ENCODE measurements at regions not wholly inside any gene's neighbourhood (a gene's known extent, or its start where the extent isn't known, plus 50 kb on each side); places are given as distances from the start of the nearest gene placed in this dataset.
"Not testable (repeated sequence)": the region's sequence is repeated elsewhere in the genome, so short reads cannot be mapped to it uniquely, and the experiment has no call there.

GRCh38 chr12:31801872-31802271 is 73.1 kb upstream of the AMN1 start:
- ATAC-seq (no peak), DNase-seq (ENCODE audit: missing footprints) (no peak)
- intact Hi-C loops (cut with DNase I): no loop called here

DNA sequence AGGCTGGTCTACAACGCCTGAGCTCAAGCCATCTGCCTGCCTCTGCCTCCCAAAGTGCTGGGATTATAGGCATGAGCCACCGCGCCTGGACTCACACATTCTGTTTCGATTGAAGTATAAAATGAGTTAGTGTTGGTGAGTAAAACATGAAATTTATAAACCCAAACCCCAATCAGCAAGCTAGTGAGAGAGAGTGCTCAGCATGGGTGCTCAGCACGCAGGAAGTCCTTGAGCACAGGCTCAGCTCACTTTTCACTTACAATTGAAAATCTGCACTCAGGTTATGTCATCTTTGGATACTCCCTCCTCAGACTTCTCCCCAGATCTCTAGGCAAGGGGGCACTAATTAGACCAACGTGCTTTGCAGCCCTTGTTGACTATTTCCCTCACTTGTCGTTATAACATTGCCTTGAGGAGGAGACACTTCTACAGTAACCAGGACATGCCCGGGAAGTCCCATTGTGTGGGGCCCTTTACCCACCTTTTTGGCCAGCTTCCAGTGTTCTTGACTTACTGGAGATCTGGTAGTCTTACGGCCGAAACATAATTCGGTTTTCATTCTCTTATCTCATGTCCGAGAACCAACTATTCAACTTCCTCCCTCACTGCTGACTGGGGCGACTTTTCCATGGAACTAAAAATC is 68.5 kb upstream of the AMN1 start:
- DNase-seq (ENCODE audit: missing footprints): no peak
- intact Hi-C loops (cut with DNase I): no loop called here
- ATAC-seq: no peak

GRCh38 chr12:31796270-31796951 is 67.6 kb upstream of the AMN1 start:
- intact Hi-C loops (cut with DNase I): no loop called here
- DNase-seq (ENCODE audit: missing footprints): no peak
- ATAC-seq: no peak

DNA sequence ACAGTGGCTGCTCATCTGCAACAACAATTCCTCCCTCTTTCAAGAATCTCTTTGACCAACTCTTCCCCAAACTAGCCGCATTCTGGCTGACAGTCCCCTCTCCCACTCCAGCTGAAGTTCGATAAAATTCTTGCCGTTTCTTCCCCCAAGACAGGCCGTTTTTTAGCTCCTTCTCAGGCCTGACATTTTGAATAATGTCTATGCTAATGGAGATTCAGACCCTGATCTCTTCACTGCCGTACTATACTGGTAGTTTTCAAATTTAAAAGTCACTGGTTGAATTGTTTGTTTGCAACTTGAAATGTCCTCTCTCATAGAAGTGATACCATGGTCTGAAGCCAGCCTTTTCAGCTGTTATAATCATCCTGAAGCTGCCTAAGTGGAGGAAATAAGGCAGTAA is 65.9 kb upstream of the AMN1 start:
- no peak for DNase-seq (ENCODE audit: missing footprints)
- intact Hi-C loops (cut with DNase I): no loop called here

GRCh38 chr12:31791265-31791664 is 62.4 kb upstream of the AMN1 start:
- intact Hi-C loops (cut with DNase I); DNase-seq (ENCODE audit: missing footprints); ATAC-seq: not testable (repeated sequence)

More for the DNA sequence above, 65.9 kb upstream of the AMN1 start:
- ATAC-seq: no peak

- DNase-seq (ENCODE audit: missing footprints) (no peak), ATAC-seq (no peak)
- intact Hi-C loops (cut with DNase I): no loop called here
Measured at GRCh38 chr12:31790759-31791158, 61.9 kb upstream of the AMN1 start.

- ATAC-seq (no peak), DNase-seq (ENCODE audit: missing footprints) (no peak)
- intact Hi-C loops (cut with DNase I): no loop called here
Measured at GRCh38 chr12:31785318-31785717, 56.5 kb upstream of the AMN1 start.

DNA sequence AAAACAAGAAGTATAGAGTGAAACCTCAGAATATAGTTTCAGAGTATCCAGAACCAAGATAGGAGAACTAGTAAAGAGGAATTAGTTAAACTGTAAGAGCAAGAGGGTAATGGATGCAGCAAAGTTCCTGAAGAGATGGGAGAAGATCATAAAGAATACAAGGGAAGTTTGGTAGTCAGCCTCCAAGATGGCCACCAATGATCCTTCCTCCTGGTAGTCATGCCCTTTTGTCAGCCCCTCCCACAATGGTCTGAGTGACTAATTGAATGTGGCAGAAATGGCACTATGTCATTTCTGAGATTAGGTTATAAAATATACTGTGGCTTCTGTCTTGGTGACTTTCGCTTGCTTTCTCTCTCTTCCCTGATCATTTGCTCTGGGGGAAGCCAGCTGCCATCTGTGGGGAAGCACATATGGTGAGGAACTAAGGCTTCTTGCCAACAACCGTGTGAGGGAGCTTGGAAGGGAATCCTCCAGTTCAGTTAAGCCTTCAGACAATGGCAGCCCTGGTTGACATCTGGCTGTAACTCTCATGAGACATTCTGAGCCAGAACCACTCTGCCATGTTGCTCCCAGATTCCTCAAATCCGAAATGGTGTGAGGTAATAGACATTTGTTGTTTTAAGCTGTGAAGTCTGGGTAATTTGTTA is 55.3 kb upstream of the AMN1 start:
- intact Hi-C loops (cut with DNase I): no loop called here
- DNase-seq (ENCODE audit: missing footprints) (no peak), ATAC-seq (no peak)

GRCh38 chr12:31783556-31783955 is 54.7 kb upstream of the AMN1 start:
- intact Hi-C loops (cut with DNase I): no loop called here
- no peak for DNase-seq (ENCODE audit: missing footprints)
- ATAC-seq: no peak

DNA sequence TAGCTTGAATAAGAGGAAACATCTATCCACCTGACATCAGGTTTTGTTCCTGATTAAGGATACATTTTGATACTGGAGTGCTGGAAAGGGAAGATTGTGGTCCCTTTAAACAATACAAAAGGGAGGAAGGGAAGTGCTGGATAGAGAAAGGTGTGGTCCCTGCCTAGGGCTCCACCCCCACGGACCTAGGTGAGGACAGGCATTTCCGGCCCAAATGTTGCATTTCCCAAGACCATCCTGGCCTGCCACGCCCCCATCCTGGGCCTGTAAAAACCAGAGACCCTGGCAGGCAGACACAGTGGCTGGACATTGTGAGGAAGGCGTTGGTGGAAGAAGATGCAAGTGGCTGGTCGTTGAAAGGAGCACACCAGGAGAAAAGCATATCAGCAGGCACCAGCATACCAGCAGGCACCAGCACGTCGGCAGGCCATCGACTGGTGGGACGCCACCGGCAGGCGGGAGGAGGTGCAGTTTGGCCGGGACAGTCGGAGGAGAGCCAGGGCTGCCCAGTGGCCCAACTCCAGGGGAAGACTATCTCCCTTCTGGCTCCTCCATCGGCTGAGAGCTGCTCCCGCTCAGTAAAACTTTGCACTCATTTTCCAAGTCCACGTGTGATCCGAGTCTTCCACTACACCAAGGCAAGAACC is 53.2 kb upstream of the AMN1 start:
- DNase-seq (ENCODE audit: missing footprints) (no peak), ATAC-seq (no peak)
- intact Hi-C loops (cut with DNase I): no loop called here

DNA sequence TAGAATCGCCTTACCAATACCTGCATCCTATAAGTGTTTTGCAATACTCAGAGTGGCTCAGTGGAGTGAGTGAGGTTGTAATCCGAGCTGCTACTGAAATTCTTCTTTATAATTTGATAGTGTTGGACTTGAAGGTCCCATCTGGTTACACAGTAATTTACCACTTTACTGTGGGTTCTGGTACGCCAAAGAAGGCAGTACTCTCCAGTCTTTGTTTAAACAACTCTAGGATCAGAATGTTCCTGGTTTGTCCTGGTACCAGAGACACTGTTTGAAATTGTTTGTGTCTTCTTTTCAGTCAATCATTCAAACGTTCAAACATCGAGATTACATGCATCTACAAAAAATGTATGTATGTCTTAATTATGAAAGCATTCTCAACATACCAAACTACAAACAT is 51.3 kb upstream of the AMN1 start:
- ATAC-seq (no peak), DNase-seq (ENCODE audit: missing footprints) (no peak)
- intact Hi-C loops (cut with DNase I): no loop called here

DNA sequence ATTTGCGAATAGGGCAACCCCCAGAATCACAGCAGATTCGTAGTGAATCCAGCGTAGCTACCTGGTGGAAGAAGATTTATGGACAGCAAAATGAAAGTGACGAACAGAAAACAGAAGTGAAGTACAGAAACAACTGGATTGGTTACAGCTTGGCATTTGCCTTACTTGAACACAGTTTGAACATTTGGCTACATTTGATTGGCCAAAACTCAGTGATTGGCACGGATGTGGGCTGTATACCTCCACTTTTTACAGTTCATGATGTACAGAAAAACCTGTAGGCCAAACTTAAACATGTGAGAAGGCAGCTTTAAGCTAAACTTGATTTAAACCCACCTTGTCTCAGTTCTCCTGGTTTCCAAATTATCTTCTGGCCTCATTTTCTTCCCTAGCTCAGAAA is 49.9 kb upstream of the AMN1 start:
- no peak for ATAC-seq
- intact Hi-C loops (cut with DNase I): no loop called here
- DNase-seq (ENCODE audit: missing footprints): no peak
